Activated CD4-positive, alpha-beta memory T cell treated with anti-CD3 and anti-CD28 coated beads, Interleukin-2, amount 10 ng/mL, durations not matched to agents 7 days and 5 days (primary cell): ENCODE measurements at regions not wholly inside any gene's neighbourhood (a gene's known extent, or its start where the extent isn't known, plus 50 kb on each side); places are given as distances from the start of the nearest gene placed in this dataset.

Source experiments
- CTCF ChIA-PET: fragments of 350-600 bp; sonication (Branson Sonifier 250); formaldehyde crosslinking; loops from one replicate; lab custom pipeline; 2021; ENCODE audit warnings: antibody characterized with exemption, inconsistent platforms; lab: Charles Lee
- POLR2A ChIA-PET: fragments of 350-600 bp; sonication (Branson Sonifier 250); formaldehyde crosslinking; loops from one replicate; lab custom pipeline; 2021; ENCODE audit warnings: antibody characterized with exemption; lab: Charles Lee
- DNase-seq: peaks from one replicate; pipeline ENCODE4 v3.0.0-alpha.2; 2020
- H3K27ac Mint-ChIP-seq: one replicate; pipeline ENCODE4 v1.8.0; 2021; ENCODE audit warnings: mild to moderate bottlenecking, mixed read lengths
- H3K27me3 Mint-ChIP-seq: one replicate; pipeline ENCODE4 v1.8.0; 2021; ENCODE audit warnings: mixed read lengths
- H3K36me3 Mint-ChIP-seq: one replicate; pipeline ENCODE4 v1.8.0; 2021; ENCODE audit warnings: low read depth, mixed read lengths
- H3K4me1 Mint-ChIP-seq: one replicate; pipeline ENCODE4 v1.8.0; 2021; ENCODE audit warnings: mixed read lengths
- H3K4me3 Mint-ChIP-seq: one replicate; pipeline ENCODE4 v1.8.0; 2021; ENCODE audit warnings: mild to moderate bottlenecking, mixed read lengths
- H3K9me3 Mint-ChIP-seq: one replicate; pipeline ENCODE4 v1.8.0; 2021; ENCODE audit warnings: mixed read lengths

- Mint-ChIP-seq H3K4me3 (no peak overlapping the region), H3K36me3 (no peaks in the 10 kb centered on the region), H3K27ac (no peak overlapping the region), H3K27me3 (peaks cover 22% of the 10 kb centered on the region), H3K4me1 (no peaks in the 10 kb centered on the region), H3K9me3 (no peaks in the 10 kb centered on the region)
- CTCF ChIA-PET: no interaction called here
- DNase-seq: no peak
- POLR2A ChIA-PET: no interaction called here
Measured at GRCh38 chr17:51560398-51560797, 300.1 kb downstream of the UTP18 start.

GRCh38 chr17:51563961-51564360 lies 303.6 kb downstream of the UTP18 start:
- no peak overlapping the region for H3K4me3 Mint-ChIP-seq
- no peaks in the 10 kb centered on the region for H3K9me3 Mint-ChIP-seq
- no peaks in the 10 kb centered on the region for H3K36me3 Mint-ChIP-seq
- no peak for DNase-seq
- H3K27me3 Mint-ChIP-seq: peaks cover 15% of the 10 kb centered on the region
- ChIA-PET POLR2A (no interaction called here), CTCF (no interaction called here)
- H3K27ac Mint-ChIP-seq: no peak overlapping the region
- no peaks in the 10 kb centered on the region for H3K4me1 Mint-ChIP-seq

- no peak for DNase-seq
- Mint-ChIP-seq H3K27ac (no peak overlapping the region), H3K36me3 (no peaks in the 10 kb centered on the region), H3K9me3 (peaks cover under 1% of the 10 kb centered on the region), H3K4me3 (no peak overlapping the region), H3K27me3 (peaks cover 6% of the 10 kb centered on the region), H3K4me1 (no peaks in the 10 kb centered on the region)
- POLR2A ChIA-PET: no interaction called here
- CTCF ChIA-PET: no interaction called here
Measured at GRCh38 chr17:51572115-51572514, 311.8 kb downstream of the UTP18 start.
